ENCODE measurements at regions not wholly inside any gene's neighbourhood (a gene's known extent, or its start where the extent isn't known, plus 50 kb on each side); places are given as distances from the start of the nearest gene placed in this dataset.

- H3K9me3 ChIP-seq (ENCODE audit: control insufficient read depth in 2 of 2, low read length in 2 of 2): no peaks in the 10 kb centered on the region
- no peak overlapping the region for H3K4me3 ChIP-seq (ENCODE audit: low read length in 2 of 2)
- H3K9ac ChIP-seq (ENCODE audit: low read depth in 1 of 2, low read length in 2 of 2): no peak overlapping the region
- H3K27me3 ChIP-seq (ENCODE audit: control insufficient read depth in 2 of 2, insufficient read depth in 2 of 2, low read length in 2 of 2): no peaks in the 10 kb centered on the region
- no peaks in the 10 kb centered on the region for H3K4me1 ChIP-seq (ENCODE audit: control insufficient read depth in 2 of 2, insufficient read depth in 2 of 2, low read length in 2 of 2)
- H3K36me3 ChIP-seq (ENCODE audit: control insufficient read depth in 2 of 2, insufficient read depth in 2 of 2, low read length in 2 of 2): no peaks in the 10 kb centered on the region
- H3K27ac ChIP-seq (ENCODE audit: low read depth in 2 of 2, low read length in 2 of 2): no peak overlapping the region
Observed at GRCh38 chr16:80433623-80434022, 107.2 kb upstream of the DYNLRB2 start.

DNA sequence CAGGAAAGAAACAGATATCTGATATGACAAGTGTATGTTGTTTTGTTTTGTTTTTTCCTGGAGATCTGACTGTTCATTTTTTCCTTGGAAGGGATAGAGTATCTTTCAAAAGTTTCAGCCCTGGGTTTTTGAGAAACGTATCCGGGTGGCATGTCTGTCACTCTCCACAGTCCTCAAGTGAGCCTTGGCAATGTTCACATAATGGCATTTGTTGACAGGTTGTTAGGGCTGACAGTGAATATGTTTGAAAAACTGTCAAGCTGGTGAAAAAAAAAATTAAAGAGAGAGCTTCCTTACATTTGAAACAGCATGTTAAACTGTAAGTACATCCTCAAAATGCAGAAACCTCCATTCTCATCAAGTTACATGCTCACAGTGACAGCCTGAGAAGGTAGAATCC is 113.0 kb upstream of the DYNLRB2 start:
- Histone ChIP-seq H3K36me3 (ENCODE audit: control insufficient read depth in 2 of 2, insufficient read depth in 2 of 2, low read length in 2 of 2) (no peaks in the 10 kb centered on the region), H3K9ac (ENCODE audit: low read depth in 1 of 2, low read length in 2 of 2) (no peak overlapping the region), H3K4me3 (ENCODE audit: low read length in 2 of 2) (no peak overlapping the region), H3K27me3 (ENCODE audit: control insufficient read depth in 2 of 2, insufficient read depth in 2 of 2, low read length in 2 of 2) (no peaks in the 10 kb centered on the region), H3K27ac (ENCODE audit: low read depth in 2 of 2, low read length in 2 of 2) (no peak overlapping the region), H3K4me1 (ENCODE audit: control insufficient read depth in 2 of 2, insufficient read depth in 2 of 2, low read length in 2 of 2) (no peaks in the 10 kb centered on the region), H3K9me3 (ENCODE audit: control insufficient read depth in 2 of 2, low read length in 2 of 2) (no peaks in the 10 kb centered on the region)

DNA sequence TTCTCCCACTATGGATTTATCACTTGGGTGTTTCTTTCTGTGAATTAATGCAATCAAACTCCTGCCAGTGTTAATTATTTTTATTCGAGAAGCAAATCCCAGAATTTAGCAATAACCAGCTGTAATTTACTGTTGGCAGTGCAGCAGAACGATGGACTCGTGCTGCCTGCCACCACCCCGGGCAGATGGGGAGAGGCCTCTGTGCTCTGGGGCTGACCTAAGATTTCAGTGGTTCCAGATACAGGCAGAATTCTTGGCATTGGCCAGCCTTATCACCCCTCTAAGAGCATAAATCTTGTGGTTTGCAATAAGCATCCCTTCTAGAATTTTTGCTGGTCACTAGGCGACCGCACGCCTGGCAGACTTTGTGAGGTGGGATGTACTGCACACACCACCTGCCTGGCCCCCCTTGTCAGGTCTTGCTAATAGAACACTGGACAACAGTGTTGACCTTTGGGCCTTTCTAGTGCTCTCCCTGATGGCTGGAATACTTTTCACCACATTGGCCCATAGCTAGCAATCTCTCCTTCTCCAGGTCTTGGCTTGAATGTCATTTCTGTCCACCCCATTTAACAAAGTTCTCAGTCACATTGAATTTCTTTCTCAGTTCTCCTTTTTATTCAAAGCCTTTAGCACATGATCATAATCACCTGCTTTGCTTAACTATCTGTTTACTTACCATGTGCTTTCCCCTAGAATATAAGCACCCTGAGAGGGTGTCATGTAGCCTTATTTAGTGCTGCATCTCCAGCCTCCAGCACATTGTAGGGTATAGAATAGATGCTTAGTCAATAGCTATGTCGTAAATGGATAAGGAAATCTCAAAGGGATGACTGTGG is 122.1 kb upstream of the DYNLRB2 start:
- Histone ChIP-seq H3K9me3 (ENCODE audit: control insufficient read depth in 2 of 2, low read length in 2 of 2) (no peaks in the 10 kb centered on the region), H3K27me3 (ENCODE audit: control insufficient read depth in 2 of 2, insufficient read depth in 2 of 2, low read length in 2 of 2) (no peaks in the 10 kb centered on the region), H3K4me1 (ENCODE audit: control insufficient read depth in 2 of 2, insufficient read depth in 2 of 2, low read length in 2 of 2) (no peaks in the 10 kb centered on the region), H3K4me3 (ENCODE audit: low read length in 2 of 2) (no peak overlapping the region), H3K27ac (ENCODE audit: low read depth in 2 of 2, low read length in 2 of 2) (no peak overlapping the region), H3K36me3 (ENCODE audit: control insufficient read depth in 2 of 2, insufficient read depth in 2 of 2, low read length in 2 of 2) (no peaks in the 10 kb centered on the region), H3K9ac (ENCODE audit: low read depth in 1 of 2, low read length in 2 of 2) (no peak overlapping the region)

DNA sequence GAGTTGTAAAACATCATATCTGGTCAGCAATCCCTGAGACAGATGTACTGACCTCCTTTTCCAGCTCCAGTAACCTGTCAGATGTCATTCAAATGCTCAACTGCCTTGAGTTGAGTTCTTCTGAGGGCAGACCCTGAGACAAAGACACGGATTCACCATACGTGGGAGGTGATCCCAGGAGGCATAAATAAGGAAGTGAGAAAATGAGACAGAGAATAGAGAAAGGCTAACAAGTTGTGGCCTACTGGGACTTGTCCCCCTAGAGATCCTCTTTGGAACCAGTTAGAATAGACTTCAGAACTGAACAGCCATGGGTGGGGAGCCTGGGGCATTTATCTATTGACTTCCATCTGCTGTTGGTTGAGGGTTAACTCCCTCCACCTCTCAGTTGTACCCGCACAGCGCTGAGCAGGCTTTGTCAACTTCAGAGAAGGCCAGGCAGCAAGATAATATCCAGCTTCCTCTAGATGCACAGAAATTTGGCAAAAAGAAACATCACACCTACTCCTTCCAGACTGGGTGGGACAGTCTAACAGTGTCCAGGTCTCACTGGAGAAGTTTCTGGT is 123.0 kb upstream of the DYNLRB2 start:
- Histone ChIP-seq H3K4me3 (ENCODE audit: low read length in 2 of 2) (no peak overlapping the region), H3K9me3 (ENCODE audit: control insufficient read depth in 2 of 2, low read length in 2 of 2) (no peaks in the 10 kb centered on the region), H3K4me1 (ENCODE audit: control insufficient read depth in 2 of 2, insufficient read depth in 2 of 2, low read length in 2 of 2) (no peaks in the 10 kb centered on the region), H3K9ac (ENCODE audit: low read depth in 1 of 2, low read length in 2 of 2) (no peak overlapping the region), H3K27ac (ENCODE audit: low read depth in 2 of 2, low read length in 2 of 2) (no peak overlapping the region), H3K36me3 (ENCODE audit: control insufficient read depth in 2 of 2, insufficient read depth in 2 of 2, low read length in 2 of 2) (no peaks in the 10 kb centered on the region), H3K27me3 (ENCODE audit: control insufficient read depth in 2 of 2, insufficient read depth in 2 of 2, low read length in 2 of 2) (no peaks in the 10 kb centered on the region)

GRCh38 chr16:80408014-80408413 is 132.8 kb upstream of the DYNLRB2 start:
- no peaks in the 10 kb centered on the region for H3K9me3 ChIP-seq (ENCODE audit: control insufficient read depth in 2 of 2, low read length in 2 of 2)
- H3K4me1 ChIP-seq (ENCODE audit: control insufficient read depth in 2 of 2, insufficient read depth in 2 of 2, low read length in 2 of 2): no peaks in the 10 kb centered on the region
- no peaks in the 10 kb centered on the region for H3K27me3 ChIP-seq (ENCODE audit: control insufficient read depth in 2 of 2, insufficient read depth in 2 of 2, low read length in 2 of 2)
- H3K4me3 ChIP-seq (ENCODE audit: low read length in 2 of 2): no peak overlapping the region
- H3K27ac ChIP-seq (ENCODE audit: low read depth in 2 of 2, low read length in 2 of 2): no peak overlapping the region
- H3K9ac ChIP-seq (ENCODE audit: low read depth in 1 of 2, low read length in 2 of 2): no peak overlapping the region
- H3K36me3 ChIP-seq (ENCODE audit: control insufficient read depth in 2 of 2, insufficient read depth in 2 of 2, low read length in 2 of 2): no peaks in the 10 kb centered on the region

GRCh38 chr16:80407265-80407987 is 133.4 kb upstream of the DYNLRB2 start:
- Histone ChIP-seq H3K27ac (ENCODE audit: low read depth in 2 of 2, low read length in 2 of 2) (no peak overlapping the region), H3K9me3 (ENCODE audit: control insufficient read depth in 2 of 2, low read length in 2 of 2) (no peaks in the 10 kb centered on the region), H3K36me3 (ENCODE audit: control insufficient read depth in 2 of 2, insufficient read depth in 2 of 2, low read length in 2 of 2) (no peaks in the 10 kb centered on the region), H3K4me3 (ENCODE audit: low read length in 2 of 2) (no peak overlapping the region), H3K9ac (ENCODE audit: low read depth in 1 of 2, low read length in 2 of 2) (no peak overlapping the region), H3K27me3 (ENCODE audit: control insufficient read depth in 2 of 2, insufficient read depth in 2 of 2, low read length in 2 of 2) (no peaks in the 10 kb centered on the region), H3K4me1 (ENCODE audit: control insufficient read depth in 2 of 2, insufficient read depth in 2 of 2, low read length in 2 of 2) (no peaks in the 10 kb centered on the region)

GRCh38 chr16:80404847-80405246 is 135.9 kb upstream of the DYNLRB2 start:
- Histone ChIP-seq H3K9me3 (ENCODE audit: control insufficient read depth in 2 of 2, low read length in 2 of 2) (no peaks in the 10 kb centered on the region), H3K36me3 (ENCODE audit: control insufficient read depth in 2 of 2, insufficient read depth in 2 of 2, low read length in 2 of 2) (no peaks in the 10 kb centered on the region), H3K4me1 (ENCODE audit: control insufficient read depth in 2 of 2, insufficient read depth in 2 of 2, low read length in 2 of 2) (no peaks in the 10 kb centered on the region), H3K27ac (ENCODE audit: low read depth in 2 of 2, low read length in 2 of 2) (no peak overlapping the region), H3K27me3 (ENCODE audit: control insufficient read depth in 2 of 2, insufficient read depth in 2 of 2, low read length in 2 of 2) (no peaks in the 10 kb centered on the region), H3K9ac (ENCODE audit: low read depth in 1 of 2, low read length in 2 of 2) (no peak overlapping the region), H3K4me3 (ENCODE audit: low read length in 2 of 2) (no peak overlapping the region)

DNA sequence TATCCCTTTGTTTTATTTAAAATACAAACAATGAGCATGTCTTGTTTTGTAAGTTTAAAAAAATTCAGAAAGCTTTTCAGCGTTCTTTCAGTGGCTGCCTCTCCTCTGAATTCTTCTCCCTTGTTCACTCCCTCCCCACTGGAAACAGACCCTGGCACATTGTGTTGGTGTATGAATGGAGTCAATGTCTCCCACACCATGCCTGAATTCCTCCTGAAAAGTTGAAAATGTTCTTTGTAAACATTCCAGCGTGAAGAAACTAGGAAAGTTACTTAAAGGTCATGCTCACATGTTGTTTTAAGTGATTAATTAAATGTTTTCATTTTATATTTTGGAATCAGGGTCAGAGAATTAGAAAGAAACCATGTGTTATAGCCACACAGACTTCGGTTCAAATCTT is 136.9 kb upstream of the DYNLRB2 start:
- Histone ChIP-seq H3K4me1 (ENCODE audit: control insufficient read depth in 2 of 2, insufficient read depth in 2 of 2, low read length in 2 of 2) (no peaks in the 10 kb centered on the region), H3K27ac (ENCODE audit: low read depth in 2 of 2, low read length in 2 of 2) (no peak overlapping the region), H3K27me3 (ENCODE audit: control insufficient read depth in 2 of 2, insufficient read depth in 2 of 2, low read length in 2 of 2) (no peaks in the 10 kb centered on the region), H3K9ac (ENCODE audit: low read depth in 1 of 2, low read length in 2 of 2) (no peak overlapping the region), H3K36me3 (ENCODE audit: control insufficient read depth in 2 of 2, insufficient read depth in 2 of 2, low read length in 2 of 2) (no peaks in the 10 kb centered on the region), H3K4me3 (ENCODE audit: low read length in 2 of 2) (no peak overlapping the region), H3K9me3 (ENCODE audit: control insufficient read depth in 2 of 2, low read length in 2 of 2) (no peaks in the 10 kb centered on the region)

- H3K4me3 ChIP-seq (ENCODE audit: low read length in 2 of 2): no peak overlapping the region
Observed at GRCh38 chr16:80390871-80391489, 149.8 kb upstream of the DYNLRB2 start.

DNA sequence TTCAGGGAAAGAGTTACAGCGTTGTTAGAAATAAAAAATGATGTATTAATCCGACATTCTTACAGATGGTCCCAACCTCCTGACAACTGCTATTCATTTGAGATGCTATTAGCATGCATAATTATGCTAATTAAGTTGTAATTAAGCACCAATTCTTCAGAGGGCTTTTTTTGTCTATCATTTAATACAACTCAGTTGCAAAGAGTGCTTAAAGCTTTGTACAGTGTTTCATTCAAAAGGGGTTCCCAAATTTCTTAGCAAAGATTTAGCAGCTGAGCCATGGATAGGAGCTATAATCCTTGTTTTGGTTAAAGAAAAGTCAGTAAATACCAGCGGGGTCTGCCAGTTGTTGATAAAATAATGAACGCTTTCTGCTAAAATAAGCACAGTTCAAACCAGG is 150.7 kb upstream of the DYNLRB2 start:
- Histone ChIP-seq H3K36me3 (ENCODE audit: control insufficient read depth in 2 of 2, insufficient read depth in 2 of 2, low read length in 2 of 2) (no peaks in the 10 kb centered on the region), H3K9me3 (ENCODE audit: control insufficient read depth in 2 of 2, low read length in 2 of 2) (no peaks in the 10 kb centered on the region)

More at GRCh38 chr16:80390871-80391489, 149.8 kb upstream of the DYNLRB2 start:
- Histone ChIP-seq H3K36me3 (ENCODE audit: control insufficient read depth in 2 of 2, insufficient read depth in 2 of 2, low read length in 2 of 2) (no peaks in the 10 kb centered on the region), H3K27me3 (ENCODE audit: control insufficient read depth in 2 of 2, insufficient read depth in 2 of 2, low read length in 2 of 2) (no peaks in the 10 kb centered on the region), H3K27ac (ENCODE audit: low read depth in 2 of 2, low read length in 2 of 2) (no peak overlapping the region), H3K9ac (ENCODE audit: low read depth in 1 of 2, low read length in 2 of 2) (no peak overlapping the region), H3K4me1 (ENCODE audit: control insufficient read depth in 2 of 2, insufficient read depth in 2 of 2, low read length in 2 of 2) (no peaks in the 10 kb centered on the region), H3K9me3 (ENCODE audit: control insufficient read depth in 2 of 2, low read length in 2 of 2) (peaks cover 0 to 3% of the 10 kb centered on the region in 2 donors)

More for the DNA sequence above, 150.7 kb upstream of the DYNLRB2 start:
- Histone ChIP-seq H3K4me3 (ENCODE audit: low read length in 2 of 2) (no peak overlapping the region), H3K27ac (ENCODE audit: low read depth in 2 of 2, low read length in 2 of 2) (no peak overlapping the region), H3K9ac (ENCODE audit: low read depth in 1 of 2, low read length in 2 of 2) (no peak overlapping the region), H3K4me1 (ENCODE audit: control insufficient read depth in 2 of 2, insufficient read depth in 2 of 2, low read length in 2 of 2) (no peaks in the 10 kb centered on the region), H3K27me3 (ENCODE audit: control insufficient read depth in 2 of 2, insufficient read depth in 2 of 2, low read length in 2 of 2) (no peaks in the 10 kb centered on the region)

Data from mucosa of rectum (tissue), 2 donors.